A673 (cell line): ENCODE measurements at regions not wholly inside any gene's neighbourhood (a gene's known extent, or its start where the extent isn't known, plus 50 kb on each side); places are given as distances from the start of the nearest gene placed in this dataset.

Experiments
- BruUV-seq: library from RNA; stranded (reverse); fragments of 400-500 nt; replicated peaks from 2 replicates; lab custom pipeline; 2021; lab: Mats Ljungman, UMichigan
- CTCF ChIA-PET: fragments of 300-600 bp; sonication (Branson Sonifier 250); formaldehyde crosslinking; loops from one replicate; lab custom pipeline; 2022; ENCODE audit warnings: antibody characterized with exemption; lab: Charles Lee
- POLR2A ChIA-PET: fragments of 300-600 bp; sonication (Branson Sonifier 250); formaldehyde crosslinking; loops from one replicate; lab custom pipeline; 2022; ENCODE audit warnings: antibody characterized with exemption; ENCODE audit not compliant: low non-redundant PET; lab: Charles Lee
- DNase-seq: peaks from one replicate; pipeline ENCODE4 v3.0.0-alpha.2; 2015; ENCODE audit warnings: low spot score
- H3K27ac ChIP-seq: fragments of 200-600 bp; sonication (generic); 2 replicates; pipeline ENCODE4 v1.5.1; 2016; ENCODE audit warnings: mixed run types, low read depth, mild to moderate bottlenecking, mixed read lengths, antibody characterized with exemption, low read length; ENCODE audit not compliant: poor library complexity, severe bottlenecking
- H3K27me3 ChIP-seq: fragments of 200-600 bp; sonication (generic); replicated peaks from 2 replicates; pipeline ENCODE4 v1.6.1; 2017; ENCODE audit warnings: mixed run types, low read depth, mild to moderate bottlenecking, mixed read lengths, antibody characterized with exemption, low read length; ENCODE audit not compliant: insufficient read depth, poor library complexity
- H3K36me3 ChIP-seq: fragments of 200-600 bp; sonication (generic); 2 replicates; pipeline ENCODE4 v1.6.1; 2016; ENCODE audit warnings: mixed run types, mild to moderate bottlenecking, mixed read lengths, antibody characterized with exemption, low read length; ENCODE audit not compliant: insufficient read depth, poor library complexity, severe bottlenecking
- H3K4me1 ChIP-seq: fragments of 200-600 bp; sonication (generic); 2 replicates; pipeline ENCODE4 v1.6.1; 2017; ENCODE audit warnings: mixed run types, mild to moderate bottlenecking, mixed read lengths, antibody characterized with exemption, low read length; ENCODE audit not compliant: insufficient read depth, poor library complexity, severe bottlenecking
- H3K4me3 ChIP-seq: fragments of 200-600 bp; sonication (generic); 2 replicates; pipeline ENCODE4 v1.5.1; 2016; ENCODE audit warnings: low read depth, mixed run types, mild to moderate bottlenecking, mixed read lengths, low read length; ENCODE audit not compliant: poor library complexity, severe bottlenecking
- H3K9me3 ChIP-seq: fragments of 200-600 bp; sonication (generic); 2 replicates; pipeline ENCODE4 v1.6.1; 2016; ENCODE audit warnings: mixed run types, low read depth, mild to moderate bottlenecking, mixed read lengths, antibody characterized with exemption, low read length; ENCODE audit not compliant: poor library complexity, severe bottlenecking
- EZH2 ChIP-seq: fragments of 200-600 bp; sonication (generic); IDR thresholded peaks from 2 replicates; pipeline ENCODE4 v1.6.1; 2017; ENCODE audit warnings: borderline replicate concordance, low read depth, mild to moderate bottlenecking, mixed read lengths, antibody characterized with exemption, low read length; ENCODE audit not compliant: poor library complexity, severe bottlenecking
- intact Hi-C: fragments of 100-400 bp; cut with micrococcal nuclease; formaldehyde crosslinking; loops from one replicate; pipeline ENCODE4 v1.10.0; 2022; ENCODE audit not compliant: unreplicated experiment
- TF ChIP-seq, protein P1 (sequence below): fragments of 300-800, 200-600 bp; sonication (generic); conservative IDR thresholded peaks from 2 replicates; pipeline ENCODE4 v1.5.1; 2017; ENCODE audit warnings: low read depth, mild to moderate bottlenecking, antibody characterized with exemption, low read length, moderate library complexity, mixed read lengths

DNA sequence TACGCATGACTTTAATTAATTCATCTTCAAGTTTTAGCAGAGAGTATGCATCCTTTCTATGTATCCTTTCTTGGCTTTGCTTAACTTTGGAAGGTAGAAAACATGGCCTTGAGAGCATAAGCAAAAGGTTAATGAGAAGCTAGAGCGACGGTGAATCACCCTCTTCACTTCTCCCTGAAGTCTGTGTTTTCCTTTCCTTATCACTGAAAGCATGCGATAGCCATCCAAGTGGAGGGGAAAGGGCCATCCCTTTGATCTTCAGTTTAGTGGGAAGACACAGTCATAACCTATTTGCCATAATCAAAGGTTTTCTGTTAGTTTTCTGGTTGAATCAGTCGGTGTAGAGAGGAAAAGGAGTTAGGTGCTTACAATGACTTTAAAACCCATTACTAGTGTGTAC lies 354.0 kb upstream of the ROBO2 start:
- H3K9me3 ChIP-seq, result no peaks in the 10 kb centered on the region
- no TSS peak for BruUV-seq
- H3K27me3 ChIP-seq, result no peaks in the 10 kb centered on the region
- TF ChIP-seq, protein P1, sequence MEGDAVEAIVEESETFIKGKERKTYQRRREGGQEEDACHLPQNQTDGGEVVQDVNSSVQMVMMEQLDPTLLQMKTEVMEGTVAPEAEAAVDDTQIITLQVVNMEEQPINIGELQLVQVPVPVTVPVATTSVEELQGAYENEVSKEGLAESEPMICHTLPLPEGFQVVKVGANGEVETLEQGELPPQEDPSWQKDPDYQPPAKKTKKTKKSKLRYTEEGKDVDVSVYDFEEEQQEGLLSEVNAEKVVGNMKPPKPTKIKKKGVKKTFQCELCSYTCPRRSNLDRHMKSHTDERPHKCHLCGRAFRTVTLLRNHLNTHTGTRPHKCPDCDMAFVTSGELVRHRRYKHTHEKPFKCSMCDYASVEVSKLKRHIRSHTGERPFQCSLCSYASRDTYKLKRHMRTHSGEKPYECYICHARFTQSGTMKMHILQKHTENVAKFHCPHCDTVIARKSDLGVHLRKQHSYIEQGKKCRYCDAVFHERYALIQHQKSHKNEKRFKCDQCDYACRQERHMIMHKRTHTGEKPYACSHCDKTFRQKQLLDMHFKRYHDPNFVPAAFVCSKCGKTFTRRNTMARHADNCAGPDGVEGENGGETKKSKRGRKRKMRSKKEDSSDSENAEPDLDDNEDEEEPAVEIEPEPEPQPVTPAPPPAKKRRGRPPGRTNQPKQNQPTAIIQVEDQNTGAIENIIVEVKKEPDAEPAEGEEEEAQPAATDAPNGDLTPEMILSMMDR, result no peak
- TF ChIP-seq EZH2, result no peak
- H3K4me1 ChIP-seq, result peaks cover 13% of the 10 kb centered on the region
- H3K4me3 ChIP-seq, result no peak overlapping the region
- ChIA-PET POLR2A (no interaction called here), CTCF (no interaction called here)
- intact Hi-C loops, result loop anchor here (10.0 kb wide), 2 partner anchors 569 to 1959 kb away; no protein-coding TSS in a partner anchor
- H3K36me3 ChIP-seq, result no peaks in the 10 kb centered on the region
- no peak overlapping the region for H3K27ac ChIP-seq
- DNase-seq, result no peak

- Histone ChIP-seq H3K9me3 (no peaks in the 10 kb centered on the region), H3K27me3 (no peaks in the 10 kb centered on the region), H3K4me3 (no peak overlapping the region), H3K27ac (no peak overlapping the region), H3K4me1 (peaks cover 13% of the 10 kb centered on the region), H3K36me3 (no peaks in the 10 kb centered on the region)
- intact Hi-C loops, result loop anchor here (10.0 kb wide), 2 partner anchors 568 to 1958 kb away; no protein-coding TSS in a partner anchor
- CTCF ChIA-PET, result no interaction called here
- POLR2A ChIA-PET, result no interaction called here
- DNase-seq, result no peak
- TF ChIP-seq, protein P1, result no peak
- BruUV-seq, result no TSS peak
Measured at GRCh38 chr3:76687019-76687418, 352.9 kb upstream of the ROBO2 start.

- ChIA-PET CTCF (interaction anchor here (0.7 kb wide), 1 partner anchor 626 kb away, joined by 3 read pairs; no protein-coding TSS in a partner anchor), POLR2A (no interaction called here)
- Histone ChIP-seq H3K9me3 (no peaks in the 10 kb centered on the region), H3K4me1 (peaks cover 3% of the 10 kb centered on the region), H3K27me3 (no peaks in the 10 kb centered on the region), H3K4me3 (no peak overlapping the region), H3K27ac (no peak overlapping the region), H3K36me3 (no peaks in the 10 kb centered on the region)
- peak; percentile 10 for DNase-seq
- TF ChIP-seq, protein P1, result no peak
- TF ChIP-seq EZH2, result no peak
- intact Hi-C loops, result no loop called here
- BruUV-seq, result no TSS peak
Measured at GRCh38 chr3:76694063-76694462, 345.8 kb upstream of the ROBO2 start.
